IPS DF 6.9 (cell line): ENCODE measurements at regions not wholly inside any gene's neighbourhood (a gene's known extent, or its start where the extent isn't known, plus 50 kb on each side); places are given as distances from the start of the nearest gene placed in this dataset.

Experiments used
- DNase-seq: peaks from one replicate; pipeline ENCODE4 v3.0.0-alpha.2; 2013; ENCODE audit warnings: low read depth, low spot score
- H3K27ac ChIP-seq: one replicate; pipeline ENCODE4 v1.5.1; 2013; ENCODE audit warnings: low read length, control low read depth
- H3K27me3 ChIP-seq: 2 replicates; pipeline ENCODE4 v1.6.1; 2013; ENCODE audit warnings: mild to moderate bottlenecking, low read length; ENCODE audit not compliant: control insufficient read depth, insufficient read depth
- H3K36me3 ChIP-seq: 2 replicates; pipeline ENCODE4 v1.6.1; 2013; ENCODE audit warnings: low read length; ENCODE audit not compliant: control insufficient read depth, insufficient read depth
- H3K4me1 ChIP-seq: 2 replicates; pipeline ENCODE4 v1.6.1; 2013; ENCODE audit warnings: low read length; ENCODE audit not compliant: control insufficient read depth, insufficient read depth
- H3K4me3 ChIP-seq: 2 replicates; pipeline ENCODE4 v1.5.1; 2013; ENCODE audit warnings: mild to moderate bottlenecking, low read length
- H3K9me3 ChIP-seq: 2 replicates; pipeline ENCODE4 v1.6.1; 2013; ENCODE audit warnings: low read length, inconsistent platforms; ENCODE audit not compliant: control insufficient read depth, insufficient read depth
- WGBS: extraction: QIAGEN DNeasy Blood & Tissue Kit; methylation state at CpG from one replicate; pipeline ENCODE4 v1.1.7; 2013; ENCODE audit warnings: mixed read lengths, missing lambda C conversion rate; ENCODE audit not compliant: insufficient read length, insufficient coverage; 5-methylcytosine and 5-hydroxymethylcytosine counted together

- DNase-seq: no peak
- H3K27me3 ChIP-seq: no peaks in the 10 kb centered on the region
- no peaks in the 10 kb centered on the region for H3K4me1 ChIP-seq
- H3K36me3 ChIP-seq: no peaks in the 10 kb centered on the region
- WGBS: no CpG with 5 or more reads among the region's 2 CpGs
- H3K9me3 ChIP-seq: no peaks in the 10 kb centered on the region
- no peak overlapping the region for H3K27ac ChIP-seq
- H3K4me3 ChIP-seq: no peak overlapping the region
Observed at GRCh38 chr2:59693231-59693959, 860.1 kb downstream of the BCL11A start.

DNA sequence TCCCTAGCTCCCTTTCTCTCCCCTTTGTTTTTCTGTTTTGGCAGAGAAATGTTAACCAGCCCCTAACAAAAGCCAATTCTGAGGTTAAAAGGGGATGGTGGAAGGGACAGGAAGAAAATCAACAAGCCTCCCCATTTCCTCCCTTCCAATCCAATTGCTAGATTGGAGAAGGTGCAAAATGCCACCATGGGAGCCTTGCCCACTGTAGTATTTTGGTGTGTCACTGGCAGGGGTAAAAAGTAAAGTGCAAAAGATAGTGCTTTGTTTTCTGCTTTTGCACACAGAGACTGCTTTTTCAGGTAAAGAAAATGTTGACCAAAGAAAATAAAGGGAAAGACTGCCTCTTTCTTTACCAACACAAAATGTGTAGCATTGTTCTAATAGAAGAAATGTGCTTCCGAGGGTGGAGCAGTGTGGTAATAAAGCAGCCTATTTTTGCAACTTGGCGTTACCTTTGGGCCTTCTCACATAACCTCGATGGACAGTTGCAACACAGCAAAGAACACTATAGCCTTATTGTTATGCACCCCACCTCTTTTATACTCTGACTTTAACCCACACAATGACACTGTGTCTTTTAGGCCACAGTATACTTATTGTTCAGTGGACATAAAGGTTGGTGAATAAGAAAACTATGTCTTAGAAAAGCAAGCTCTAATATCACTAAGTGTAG is 861.8 kb downstream of the BCL11A start:
- Histone ChIP-seq H3K9me3 (no peaks in the 10 kb centered on the region), H3K4me3 (no peak overlapping the region), H3K4me1 (no peaks in the 10 kb centered on the region), H3K27ac (no peak overlapping the region), H3K36me3 (no peaks in the 10 kb centered on the region), H3K27me3 (no peaks in the 10 kb centered on the region)
- WGBS: no CpG with 5 or more reads among the region's 3 CpGs
- no peak for DNase-seq

DNA sequence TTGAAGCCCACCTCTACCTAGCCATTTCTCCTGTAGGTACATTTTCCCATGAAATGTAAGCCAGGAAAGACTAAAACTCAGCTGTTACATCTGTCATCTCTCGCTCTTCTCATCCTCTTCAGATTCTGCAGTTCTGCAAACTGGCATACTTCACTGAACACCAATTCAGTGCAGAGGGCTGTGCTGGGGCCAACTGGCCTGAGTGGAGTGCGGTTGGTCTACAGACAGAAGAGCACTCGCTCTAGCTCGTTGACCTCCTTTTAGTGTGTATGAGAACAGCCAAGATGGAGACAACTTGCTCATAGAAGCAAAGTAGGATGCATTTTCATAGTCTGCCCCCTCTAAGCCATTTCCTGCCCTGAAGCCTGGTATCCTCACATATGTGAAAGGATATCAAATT is 862.6 kb downstream of the BCL11A start:
- WGBS: no CpG with 5 or more reads among the region's 4 CpGs
- H3K4me1 ChIP-seq: no peaks in the 10 kb centered on the region
- H3K4me3 ChIP-seq: no peak overlapping the region
- H3K27ac ChIP-seq: no peak overlapping the region
- H3K9me3 ChIP-seq: no peaks in the 10 kb centered on the region
- no peaks in the 10 kb centered on the region for H3K27me3 ChIP-seq
- no peak for DNase-seq
- H3K36me3 ChIP-seq: no peaks in the 10 kb centered on the region

DNA sequence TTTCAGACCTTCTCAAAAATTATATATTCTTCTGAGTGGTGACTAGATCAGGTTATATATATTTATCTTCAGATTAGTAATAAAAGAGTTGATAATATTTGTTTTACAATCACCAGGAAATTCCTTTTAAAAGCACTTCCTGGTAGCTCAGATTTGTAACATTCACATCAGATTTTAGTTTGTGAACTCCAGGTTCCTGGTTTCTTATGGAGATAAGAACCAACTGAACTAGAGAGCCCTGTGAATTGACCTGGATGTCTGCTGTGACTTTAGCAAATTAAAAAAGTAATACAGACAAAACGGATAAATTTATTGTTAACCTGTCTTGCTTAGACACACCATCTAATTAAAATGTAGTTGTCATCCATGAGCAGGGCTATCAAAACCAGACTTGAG is 868.7 kb downstream of the BCL11A start:
- H3K9me3 ChIP-seq: no peaks in the 10 kb centered on the region
- WGBS: no CpG with 5 or more reads among the region's 1 CpG
- H3K4me1 ChIP-seq: 0 out of 2 replicates have a peak, but pooled peaks cover 1% of the 10 kb centered on the region
- H3K4me3 ChIP-seq: no peak overlapping the region
- no peaks in the 10 kb centered on the region for H3K27me3 ChIP-seq
- no peak for DNase-seq
- H3K27ac ChIP-seq: no peak overlapping the region
- no peaks in the 10 kb centered on the region for H3K36me3 ChIP-seq

GRCh38 chr2:59684116-59684770 is 869.2 kb downstream of the BCL11A start:
- 0 out of 2 replicates have a peak, but pooled peaks cover 1% of the 10 kb centered on the region for H3K4me1 ChIP-seq
- no peak overlapping the region for H3K4me3 ChIP-seq
- H3K27me3 ChIP-seq: no peaks in the 10 kb centered on the region
- H3K36me3 ChIP-seq: no peaks in the 10 kb centered on the region
- no peak for DNase-seq
- H3K27ac ChIP-seq: no peak overlapping the region
- no peaks in the 10 kb centered on the region for H3K9me3 ChIP-seq
- 100% methylated on average over 2 of the region's 4 CpGs for WGBS

- Histone ChIP-seq H3K27me3 (no peaks in the 10 kb centered on the region), H3K4me3 (no peak overlapping the region), H3K36me3 (no peaks in the 10 kb centered on the region), H3K9me3 (no peaks in the 10 kb centered on the region), H3K4me1 (0 out of 2 replicates have a peak, but pooled peaks cover 1% of the 10 kb centered on the region), H3K27ac (no peak overlapping the region)
- DNase-seq: no peak
- no CpG with 5 or more reads among the region's 1 CpG for WGBS
Observed at GRCh38 chr2:59680863-59681262, 872.6 kb downstream of the BCL11A start.

DNA sequence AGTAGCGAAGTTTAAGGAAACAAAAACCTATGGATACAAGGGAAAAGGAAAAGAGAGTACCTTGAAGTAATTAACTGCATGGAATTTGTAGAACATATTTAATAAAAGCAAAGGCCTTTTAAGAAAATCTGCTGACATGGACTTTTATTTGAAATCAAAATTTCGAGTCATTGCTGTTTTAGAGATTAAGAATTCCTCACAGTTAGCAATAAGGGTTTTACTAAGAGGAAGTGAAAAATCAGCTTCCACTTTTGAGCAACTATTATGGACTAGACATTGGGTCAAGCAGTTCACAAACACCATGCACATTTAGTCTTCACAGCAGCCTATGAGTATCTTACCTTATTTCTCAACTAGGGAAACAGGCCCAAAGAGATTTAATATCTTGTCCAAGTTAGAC is 876.3 kb downstream of the BCL11A start:
- Histone ChIP-seq H3K36me3 (no peaks in the 10 kb centered on the region), H3K4me3 (no peak overlapping the region), H3K27me3 (no peaks in the 10 kb centered on the region), H3K9me3 (no peaks in the 10 kb centered on the region), H3K27ac (no peak overlapping the region), H3K4me1 (no peaks in the 10 kb centered on the region)
- no peak for DNase-seq
- WGBS: no CpG with 5 or more reads among the region's 2 CpGs

DNA sequence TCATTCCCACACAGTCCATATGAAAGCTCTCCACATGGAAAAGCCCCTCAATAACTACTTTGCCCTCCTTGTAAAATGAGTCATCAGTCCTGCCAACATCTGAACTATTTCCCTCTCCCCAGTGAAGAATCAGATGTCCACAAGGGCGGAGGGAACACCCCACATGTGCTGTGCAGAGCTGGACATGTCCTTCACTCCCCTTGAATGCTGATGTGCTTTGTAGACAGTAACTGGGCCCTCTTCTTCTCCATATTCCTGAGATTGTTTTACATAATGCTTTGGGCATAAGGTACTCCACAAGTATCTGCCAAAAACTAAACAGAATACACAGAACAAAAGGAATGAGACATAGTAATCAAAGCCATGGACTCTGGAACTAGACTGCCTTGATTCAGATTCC is 879.4 kb downstream of the BCL11A start:
- Histone ChIP-seq H3K36me3 (no peaks in the 10 kb centered on the region), H3K27ac (no peak overlapping the region), H3K4me3 (no peak overlapping the region), H3K27me3 (no peaks in the 10 kb centered on the region), H3K9me3 (no peaks in the 10 kb centered on the region), H3K4me1 (no peaks in the 10 kb centered on the region)
- DNase-seq: no peak
- no CpG with 5 or more reads among the region's 1 CpG for WGBS

DNA sequence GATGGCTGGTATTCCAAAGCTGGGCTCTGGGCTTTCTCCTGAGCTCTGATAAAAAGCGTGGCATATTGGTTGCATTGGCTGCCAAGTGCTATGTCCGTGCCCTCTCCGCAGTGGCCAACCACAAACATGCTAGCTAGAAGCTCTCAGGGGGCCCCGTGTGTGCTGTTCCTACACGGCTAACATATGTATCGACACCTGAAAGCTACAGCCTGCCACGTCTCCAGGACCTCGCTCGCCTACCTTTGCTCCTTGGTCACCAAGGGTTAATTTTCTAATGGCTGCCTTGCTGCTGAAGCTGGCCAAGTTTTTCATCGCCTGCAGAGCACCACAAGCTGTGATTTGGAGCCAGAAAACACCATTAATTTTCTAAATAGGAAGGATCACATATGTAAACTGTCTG is 888.4 kb downstream of the BCL11A start:
- H3K27ac ChIP-seq: no peak overlapping the region
- DNase-seq: no peak
- no peaks in the 10 kb centered on the region for H3K9me3 ChIP-seq
- H3K36me3 ChIP-seq: no peaks in the 10 kb centered on the region
- H3K4me3 ChIP-seq: no peak overlapping the region
- peaks cover 3% of the 10 kb centered on the region; the same call in 1 of the 2 replicates for H3K4me1 ChIP-seq
- no peaks in the 10 kb centered on the region for H3K27me3 ChIP-seq
- WGBS: no CpG with 5 or more reads among the region's 10 CpGs

DNA sequence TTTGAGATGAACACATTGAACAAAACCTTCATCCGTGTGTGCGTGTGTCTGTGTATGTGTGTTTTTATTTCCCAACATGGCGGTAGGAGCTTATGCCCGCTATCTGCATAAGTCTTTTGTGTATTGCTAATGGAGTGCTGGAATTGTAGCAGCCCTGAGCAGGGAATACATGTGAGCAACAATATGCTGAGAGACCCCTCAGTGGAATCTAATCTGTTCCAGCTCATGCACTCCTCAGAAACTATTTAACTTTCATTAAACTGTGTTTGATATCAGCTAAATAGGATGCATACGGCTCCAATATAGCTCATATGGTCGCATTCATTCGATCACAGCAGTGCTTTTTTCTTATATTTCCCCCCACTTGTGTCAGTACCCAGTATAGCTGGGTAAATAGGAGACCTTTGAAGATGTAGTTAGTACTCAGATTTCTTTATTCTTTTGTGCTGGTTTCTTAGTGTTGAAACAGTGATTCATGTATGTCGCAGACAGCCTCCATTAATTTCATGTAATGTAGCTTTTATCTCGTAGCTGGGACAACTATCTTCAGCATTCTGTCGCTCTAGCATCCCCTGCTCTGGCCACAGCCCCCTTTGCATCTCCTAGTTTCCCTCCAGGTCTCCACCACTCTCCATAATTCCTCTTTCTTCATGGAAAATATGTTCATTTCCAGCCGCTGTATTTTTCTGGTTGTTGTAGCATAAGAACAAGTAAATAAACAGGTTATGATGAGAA is 891.2 kb downstream of the BCL11A start:
- H3K9me3 ChIP-seq: no peaks in the 10 kb centered on the region
- no peaks in the 10 kb centered on the region for H3K36me3 ChIP-seq
- H3K27me3 ChIP-seq: no peaks in the 10 kb centered on the region
- H3K27ac ChIP-seq: no peak overlapping the region
- no peak for DNase-seq
- no CpG with 5 or more reads among the region's 11 CpGs for WGBS
- no peak overlapping the region for H3K4me3 ChIP-seq
- H3K4me1 ChIP-seq: peaks cover 3% of the 10 kb centered on the region; the same call in 1 of the 2 replicates
